Rectal smooth muscle tissue (tissue), 1 donor: ENCODE measurements at regions not wholly inside any gene's neighbourhood (a gene's known extent, or its start where the extent isn't known, plus 50 kb on each side); places are given as distances from the start of the nearest gene placed in this dataset.

Source experiments
- H3K27ac ChIP-seq: one replicate; pipeline ENCODE4 v1.7.0; 2013; ENCODE audit warnings: low read depth, low read length, inconsistent platforms
- H3K27me3 ChIP-seq: one replicate; pipeline ENCODE4 v1.7.0; 2013; ENCODE audit warnings: low read length; ENCODE audit not compliant: control insufficient read depth, insufficient read depth
- H3K36me3 ChIP-seq: one replicate; pipeline ENCODE4 v1.7.0; 2013; ENCODE audit warnings: low read length; ENCODE audit not compliant: control insufficient read depth, insufficient read depth
- H3K4me1 ChIP-seq: one replicate; pipeline ENCODE4 v1.7.0; 2013; ENCODE audit warnings: low read length; ENCODE audit not compliant: control insufficient read depth, insufficient read depth
- H3K4me3 ChIP-seq: one replicate; pipeline ENCODE4 v1.7.0; 2013; ENCODE audit warnings: low read length
- H3K9ac ChIP-seq: one replicate; pipeline ENCODE4 v1.7.0; 2013; ENCODE audit warnings: low read length

- H3K36me3 ChIP-seq, result peaks cover 3% of the 10 kb centered on the region
- no peaks in the 10 kb centered on the region for H3K4me1 ChIP-seq
- H3K27me3 ChIP-seq, result no peaks in the 10 kb centered on the region
- no peak overlapping the region for H3K9ac ChIP-seq
- no peak overlapping the region for H3K4me3 ChIP-seq
- no peak overlapping the region for H3K27ac ChIP-seq
These were observed 139.4 kb downstream of the MIAT start for GRCh38 chr22:26796785-26797184.

DNA sequence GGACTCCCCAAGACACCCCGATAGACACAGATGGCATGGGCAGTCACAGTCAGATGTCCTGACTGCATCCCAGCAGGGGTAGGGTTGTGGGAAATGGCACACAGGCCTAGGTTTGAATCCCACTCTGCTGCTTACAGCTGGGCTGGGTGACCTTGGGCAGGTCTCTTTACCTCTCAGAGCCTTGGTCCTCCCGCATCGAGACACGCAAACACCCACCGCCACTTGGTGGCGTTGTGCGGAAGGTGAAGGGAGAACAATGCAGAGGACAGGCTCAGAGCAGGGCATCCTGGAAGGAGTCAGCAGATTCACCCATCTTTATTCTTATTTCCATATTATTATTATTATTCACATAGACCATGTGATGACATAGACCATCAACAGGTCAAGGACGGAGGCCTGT, 140.5 kb downstream of the MIAT start:
- no peaks in the 10 kb centered on the region for H3K27me3 ChIP-seq
- H3K4me1 ChIP-seq, result no peaks in the 10 kb centered on the region
- H3K36me3 ChIP-seq, result peaks cover 3% of the 10 kb centered on the region
- H3K9ac ChIP-seq, result no peak overlapping the region
- no peak overlapping the region for H3K4me3 ChIP-seq
- no peak overlapping the region for H3K27ac ChIP-seq

GRCh38 chr22:26798462-26799065, 141.2 kb downstream of the MIAT start:
- H3K4me1 ChIP-seq, result no peaks in the 10 kb centered on the region
- H3K27me3 ChIP-seq, result no peaks in the 10 kb centered on the region
- H3K36me3 ChIP-seq, result no peaks in the 10 kb centered on the region
- H3K9ac ChIP-seq, result no peak overlapping the region
- no peak overlapping the region for H3K4me3 ChIP-seq
- H3K27ac ChIP-seq, result no peak overlapping the region

GRCh38 chr22:26800858-26801257, 143.5 kb downstream of the MIAT start:
- Histone ChIP-seq H3K9ac (no peak overlapping the region), H3K36me3 (no peaks in the 10 kb centered on the region), H3K4me1 (no peaks in the 10 kb centered on the region), H3K27ac (no peak overlapping the region), H3K27me3 (no peaks in the 10 kb centered on the region), H3K4me3 (no peak overlapping the region)

- Histone ChIP-seq H3K27ac (no peak overlapping the region), H3K9ac (no peak overlapping the region), H3K4me1 (no peaks in the 10 kb centered on the region), H3K27me3 (no peaks in the 10 kb centered on the region), H3K4me3 (no peak overlapping the region), H3K36me3 (no peaks in the 10 kb centered on the region)
These were observed 144.1 kb downstream of the MIAT start for GRCh38 chr22:26801449-26801848.

DNA sequence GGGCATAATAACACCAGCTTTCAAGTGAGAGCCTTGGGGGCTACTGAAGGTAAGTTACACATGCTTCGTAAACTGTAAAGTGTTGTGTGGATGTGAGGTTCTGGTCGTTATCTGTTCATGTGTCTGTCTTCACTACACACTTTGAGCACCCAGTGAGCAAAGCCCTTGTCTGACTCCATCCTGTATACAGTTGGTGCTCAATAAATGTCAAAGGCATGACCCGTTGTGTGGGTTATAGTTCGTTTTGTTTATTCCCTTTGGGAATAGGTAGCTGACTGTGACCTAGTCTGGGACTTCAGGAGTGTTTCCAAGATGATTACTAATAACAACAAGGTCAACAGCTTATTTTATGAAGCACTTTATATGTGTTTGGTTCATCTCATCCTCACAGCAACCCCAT, 146.9 kb downstream of the MIAT start:
- no peak overlapping the region for H3K4me3 ChIP-seq
- H3K9ac ChIP-seq, result no peak overlapping the region
- no peaks in the 10 kb centered on the region for H3K27me3 ChIP-seq

DNA sequence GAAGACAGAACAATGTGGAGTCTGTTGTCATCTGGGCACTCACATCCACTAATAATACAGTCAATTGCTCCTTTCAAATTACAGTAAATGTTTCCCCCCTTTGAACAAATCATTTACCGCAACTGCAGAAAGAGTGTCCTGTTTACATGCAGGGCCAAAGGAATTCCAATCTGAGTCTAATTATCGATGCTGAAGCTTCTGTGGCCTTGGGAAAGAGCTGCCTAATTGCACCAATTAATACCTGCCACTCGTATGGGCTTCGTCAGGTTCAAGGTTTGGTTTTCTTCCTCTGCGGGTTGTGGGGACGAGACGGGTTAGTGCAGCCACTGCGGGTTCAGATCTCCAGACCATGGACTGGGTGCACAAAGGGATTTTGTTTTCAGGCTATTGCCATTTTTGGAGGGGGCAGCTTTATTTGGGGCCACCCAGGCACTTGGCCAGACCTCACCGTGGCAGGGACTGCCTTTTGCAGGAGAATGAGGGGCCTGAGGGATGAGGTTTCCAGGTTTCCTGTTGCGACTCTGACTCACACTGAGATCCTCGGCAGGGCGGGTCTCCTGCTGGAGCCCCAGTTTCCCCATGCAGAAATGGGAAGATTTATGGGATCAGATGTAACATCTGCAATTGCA, 147.6 kb downstream of the MIAT start:
- Histone ChIP-seq H3K9ac (no peak overlapping the region), H3K27me3 (no peaks in the 10 kb centered on the region), H3K4me3 (no peak overlapping the region), H3K27ac (no peak overlapping the region), H3K4me1 (peaks cover 3% of the 10 kb centered on the region), H3K36me3 (no peaks in the 10 kb centered on the region)

More for the DNA sequence above, 146.9 kb downstream of the MIAT start:
- H3K4me1 ChIP-seq, result peaks cover 3% of the 10 kb centered on the region
- no peaks in the 10 kb centered on the region for H3K36me3 ChIP-seq
- no peak overlapping the region for H3K27ac ChIP-seq

- Histone ChIP-seq H3K4me3 (no peak overlapping the region), H3K9ac (no peak overlapping the region), H3K27ac (no peak overlapping the region), H3K4me1 (peaks cover 3% of the 10 kb centered on the region), H3K36me3 (no peaks in the 10 kb centered on the region), H3K27me3 (no peaks in the 10 kb centered on the region)
These were observed 149.2 kb downstream of the MIAT start for GRCh38 chr22:26806445-26807175.

DNA sequence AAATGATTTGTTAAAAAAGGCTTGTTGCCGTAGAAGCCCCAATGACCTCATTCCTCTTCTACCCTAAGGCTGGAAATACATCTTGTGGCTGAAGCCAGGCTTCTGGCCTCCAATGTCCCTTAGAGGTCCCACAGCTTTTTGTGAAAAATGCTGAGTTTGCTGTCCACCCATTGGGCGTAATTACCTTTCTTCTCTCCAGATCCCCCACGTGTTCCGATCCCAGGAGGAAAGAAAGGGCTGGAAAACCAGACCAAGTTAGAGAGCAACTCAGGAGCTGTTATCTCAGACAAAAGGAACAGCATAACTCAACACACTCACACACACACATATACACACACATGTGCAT, 154.2 kb downstream of the MIAT start:
- Histone ChIP-seq H3K27me3 (no peaks in the 10 kb centered on the region), H3K9ac (no peak overlapping the region), H3K27ac (no peak overlapping the region), H3K4me1 (peaks cover 3% of the 10 kb centered on the region), H3K36me3 (no peaks in the 10 kb centered on the region), H3K4me3 (no peak overlapping the region)

DNA sequence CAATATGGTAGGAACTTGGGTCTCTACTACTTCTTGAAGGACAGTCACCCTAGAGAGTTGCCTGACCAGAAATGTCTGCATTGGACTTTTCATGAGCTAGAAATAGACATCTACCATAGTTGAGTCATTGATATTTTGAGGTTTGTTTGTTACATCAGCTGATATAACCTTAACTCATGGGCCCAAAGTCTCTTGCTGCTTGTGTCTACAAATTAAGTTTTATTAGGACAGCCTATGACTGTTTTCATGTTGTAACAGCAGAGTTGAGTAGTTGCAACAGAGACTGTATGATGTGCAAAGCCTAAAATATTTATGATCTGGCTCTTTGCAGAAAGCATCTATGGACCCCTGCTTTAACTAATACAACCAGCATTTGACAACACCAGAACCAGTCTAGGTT, 155.3 kb downstream of the MIAT start:
- Histone ChIP-seq H3K27me3 (no peaks in the 10 kb centered on the region), H3K27ac (no peak overlapping the region), H3K36me3 (no peaks in the 10 kb centered on the region), H3K9ac (no peak overlapping the region), H3K4me1 (peaks cover 3% of the 10 kb centered on the region), H3K4me3 (no peak overlapping the region)

DNA sequence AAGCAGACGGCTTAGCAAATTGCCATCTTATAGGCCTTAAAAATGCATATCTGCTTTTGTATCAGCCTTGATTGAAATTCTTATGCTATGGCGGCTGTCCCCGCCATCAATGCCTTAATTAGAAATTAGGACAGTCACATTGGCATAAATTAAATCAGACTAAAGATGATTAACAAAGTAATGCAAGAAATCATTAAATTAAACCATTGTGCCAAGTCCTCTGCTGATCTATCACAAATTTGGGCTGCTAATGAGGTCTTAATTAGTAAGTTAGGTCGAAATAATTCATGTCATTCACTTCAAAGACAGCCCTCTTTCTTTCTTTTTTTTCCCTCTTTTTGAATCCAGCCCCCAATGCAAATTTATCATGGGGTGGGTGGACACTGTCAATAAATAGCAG, 159.3 kb downstream of the MIAT start:
- Histone ChIP-seq H3K27me3 (no peaks in the 10 kb centered on the region), H3K4me1 (no peaks in the 10 kb centered on the region), H3K9ac (no peak overlapping the region), H3K4me3 (no peak overlapping the region), H3K27ac (no peak overlapping the region), H3K36me3 (no peaks in the 10 kb centered on the region)

- H3K4me1 ChIP-seq, result no peaks in the 10 kb centered on the region
- H3K27ac ChIP-seq, result no peak overlapping the region
- H3K9ac ChIP-seq, result no peak overlapping the region
- no peaks in the 10 kb centered on the region for H3K36me3 ChIP-seq
- no peaks in the 10 kb centered on the region for H3K27me3 ChIP-seq
- H3K4me3 ChIP-seq, result no peak overlapping the region
These were observed 160.5 kb downstream of the MIAT start for GRCh38 chr22:26817926-26818325.

- Histone ChIP-seq H3K4me1 (no peaks in the 10 kb centered on the region), H3K4me3 (no peak overlapping the region), H3K27me3 (no peaks in the 10 kb centered on the region), H3K27ac (no peak overlapping the region), H3K9ac (no peak overlapping the region), H3K36me3 (no peaks in the 10 kb centered on the region)
These were observed 164.5 kb downstream of the MIAT start for GRCh38 chr22:26821854-26822253.
